ENCODE measurements at regions not wholly inside any gene's neighbourhood (a gene's known extent, or its start where the extent isn't known, plus 50 kb on each side); places are given as distances from the start of the nearest gene placed in this dataset.
A peak's percentile ranks its signal among the peaks of the same experiment; 100 is the strongest.

- Histone ChIP-seq H3K9me3 (no peaks in the 10 kb centered on the region), H3K27ac (peak overlapping the region; percentile 63 to 84), H3K4me1 (peaks cover 6 to 19% of the 10 kb centered on the region in 2 donors), H3K27me3 (no peaks in the 10 kb centered on the region), H3K4me3 (no peak overlapping the region), H3K36me3 (no peaks in the 10 kb centered on the region)
- TF ChIP-seq, protein P1, sequence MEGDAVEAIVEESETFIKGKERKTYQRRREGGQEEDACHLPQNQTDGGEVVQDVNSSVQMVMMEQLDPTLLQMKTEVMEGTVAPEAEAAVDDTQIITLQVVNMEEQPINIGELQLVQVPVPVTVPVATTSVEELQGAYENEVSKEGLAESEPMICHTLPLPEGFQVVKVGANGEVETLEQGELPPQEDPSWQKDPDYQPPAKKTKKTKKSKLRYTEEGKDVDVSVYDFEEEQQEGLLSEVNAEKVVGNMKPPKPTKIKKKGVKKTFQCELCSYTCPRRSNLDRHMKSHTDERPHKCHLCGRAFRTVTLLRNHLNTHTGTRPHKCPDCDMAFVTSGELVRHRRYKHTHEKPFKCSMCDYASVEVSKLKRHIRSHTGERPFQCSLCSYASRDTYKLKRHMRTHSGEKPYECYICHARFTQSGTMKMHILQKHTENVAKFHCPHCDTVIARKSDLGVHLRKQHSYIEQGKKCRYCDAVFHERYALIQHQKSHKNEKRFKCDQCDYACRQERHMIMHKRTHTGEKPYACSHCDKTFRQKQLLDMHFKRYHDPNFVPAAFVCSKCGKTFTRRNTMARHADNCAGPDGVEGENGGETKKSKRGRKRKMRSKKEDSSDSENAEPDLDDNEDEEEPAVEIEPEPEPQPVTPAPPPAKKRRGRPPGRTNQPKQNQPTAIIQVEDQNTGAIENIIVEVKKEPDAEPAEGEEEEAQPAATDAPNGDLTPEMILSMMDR (IDR thresholded peaks at IDR 0.05), result no peak
- intact Hi-C loops (cut with DNase I), result no loop called here
- peak in 1 of 2 donors; percentile 72 for DNase-seq (ENCODE audit: low spot score in 2 of 2)
These were observed 116.3 kb downstream of the TTC32 start for GRCh38 chr2:19785447-19785846.

DNA sequence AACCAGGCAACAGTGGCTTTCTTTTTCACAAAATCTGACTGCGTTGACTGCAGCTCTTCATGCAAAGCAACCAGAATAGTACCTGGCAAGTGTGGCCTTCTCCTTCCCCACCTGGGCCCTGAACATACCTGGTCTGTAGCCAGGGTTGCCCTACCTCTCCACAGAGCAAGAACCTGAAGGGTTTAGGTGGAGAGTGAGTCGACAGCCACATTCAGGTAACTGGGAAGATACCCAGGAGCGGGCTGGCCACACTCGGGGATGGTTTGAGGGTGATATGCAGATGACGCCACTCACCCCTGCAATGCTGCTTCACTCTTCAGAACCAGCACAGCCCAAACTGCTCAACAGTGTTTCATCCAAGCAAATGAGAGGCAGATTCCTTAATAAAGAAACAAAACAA is 117.3 kb downstream of the TTC32 start:
- intact Hi-C loops (cut with DNase I), result no loop called here
- no peaks in the 10 kb centered on the region for H3K27me3 ChIP-seq
- peaks cover 6 to 19% of the 10 kb centered on the region in 2 donors for H3K4me1 ChIP-seq
- H3K36me3 ChIP-seq, result no peaks in the 10 kb centered on the region
- TF ChIP-seq, protein P1 (IDR thresholded peaks at IDR 0.05), result no peak
- DNase-seq (ENCODE audit: low spot score in 2 of 2), result peak in 1 of 2 donors; percentile 55
- no peaks in the 10 kb centered on the region for H3K9me3 ChIP-seq
- no peak overlapping the region for H3K4me3 ChIP-seq
- H3K27ac ChIP-seq, result peak overlapping the region; percentile 63 to 84

GRCh38 chr2:19783935-19784334 is 117.8 kb downstream of the TTC32 start:
- peak in 1 of 2 donors; percentile 43 for DNase-seq (ENCODE audit: low spot score in 2 of 2)
- H3K27me3 ChIP-seq, result no peaks in the 10 kb centered on the region
- TF ChIP-seq, protein P1 (IDR thresholded peaks at IDR 0.05), result no peak
- no peaks in the 10 kb centered on the region for H3K9me3 ChIP-seq
- H3K27ac ChIP-seq, result no peak overlapping the region
- intact Hi-C loops (cut with DNase I), result no loop called here
- no peak overlapping the region for H3K4me3 ChIP-seq
- no peaks in the 10 kb centered on the region for H3K36me3 ChIP-seq
- H3K4me1 ChIP-seq, result peaks cover 6 to 19% of the 10 kb centered on the region in 2 donors

- H3K4me1 ChIP-seq, result peaks cover 0 to 7% of the 10 kb centered on the region in 2 donors
- intact Hi-C loops (cut with DNase I), result no loop called here
- H3K36me3 ChIP-seq, result no peaks in the 10 kb centered on the region
- no peaks in the 10 kb centered on the region for H3K9me3 ChIP-seq
- DNase-seq (ENCODE audit: low spot score in 2 of 2), result peak in 1 of 2 donors; percentile 54
- H3K4me3 ChIP-seq, result no peak overlapping the region
- peak overlapping the region in 1 of 2 donors; percentile 11 for H3K27ac ChIP-seq
- TF ChIP-seq, protein P1 (IDR thresholded peaks at IDR 0.05), result no peak
- no peaks in the 10 kb centered on the region for H3K27me3 ChIP-seq
These were observed 124.8 kb downstream of the TTC32 start for GRCh38 chr2:19776941-19777514.

DNA sequence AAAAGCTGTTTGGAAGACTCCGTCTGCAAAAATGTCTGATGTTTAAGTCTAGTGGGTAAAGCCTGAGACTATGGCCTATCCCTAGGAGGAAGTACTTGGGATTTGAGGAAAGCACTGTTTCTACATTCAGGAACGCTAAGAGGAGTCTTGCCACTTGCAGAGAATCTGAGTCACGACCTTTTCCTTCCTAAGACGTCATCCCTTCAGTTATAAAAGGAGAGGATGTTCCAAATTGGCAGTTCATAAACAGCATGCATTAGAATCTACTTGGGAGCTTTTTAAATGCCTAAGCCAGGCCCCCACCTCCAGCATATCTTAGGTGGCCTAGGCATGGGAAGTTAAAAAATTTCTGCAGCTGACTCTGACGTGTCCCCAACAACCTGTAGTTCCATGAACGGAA is 125.9 kb downstream of the TTC32 start:
- Histone ChIP-seq H3K36me3 (no peaks in the 10 kb centered on the region), H3K27ac (peak overlapping the region in 1 of 2 donors; percentile 45), H3K9me3 (no peaks in the 10 kb centered on the region), H3K4me3 (no peak overlapping the region), H3K4me1 (peaks cover 0 to 7% of the 10 kb centered on the region in 2 donors), H3K27me3 (no peaks in the 10 kb centered on the region)
- intact Hi-C loops (cut with DNase I), result no loop called here
- TF ChIP-seq, protein P1 (IDR thresholded peaks at IDR 0.05), result no peak
- DNase-seq (ENCODE audit: low spot score in 2 of 2), result peak in 1 of 2 donors; percentile 45

Data from ascending aorta (tissue), 2 donors.